MCF 10A (cell line): ENCODE measurements at regions not wholly inside any gene's neighbourhood (a gene's known extent, or its start where the extent isn't known, plus 50 kb on each side); places are given as distances from the start of the nearest gene placed in this dataset.

ENCODE experiments used
- BruUV-seq: library from RNA; stranded (reverse); fragments of 400-500 nt; replicated peaks from 2 replicates; lab custom pipeline; 2021; lab: Mats Ljungman, UMichigan
- CTCF ChIA-PET: fragments of 300-600 bp; sonication (Branson Sonifier 250); formaldehyde crosslinking; extraction: SDS; loops from one replicate; lab custom pipeline; 2021; ENCODE audit warnings: antibody characterized with exemption, inconsistent platforms; lab: Yijun Ruan, JAX
- POLR2A ChIA-PET: fragments of 300-600, 350-650 bp; sonication (Branson Sonifier 250); formaldehyde crosslinking; extraction: SDS; loops from one replicate; lab custom pipeline; 2020; ENCODE audit warnings: antibody characterized with exemption, inconsistent platforms; lab: Yijun Ruan, JAX
- DNase-seq: peaks from one replicate; pipeline ENCODE4 v3.0.0-alpha.2; 2018; ENCODE audit not compliant: unreplicated experiment
- H3K27ac Mint-ChIP-seq: one replicate; pipeline ENCODE4 v1.8.0; 2022; ENCODE audit warnings: mild to moderate bottlenecking, low read depth, mixed read lengths; ENCODE audit not compliant: unreplicated experiment
- H3K27me3 Mint-ChIP-seq: one replicate; pipeline ENCODE4 v1.8.0; 2022; ENCODE audit warnings: mixed read lengths; ENCODE audit not compliant: insufficient read depth, unreplicated experiment
- H3K36me3 Mint-ChIP-seq: one replicate; pipeline ENCODE4 v1.8.0; 2022; ENCODE audit warnings: mild to moderate bottlenecking, moderate library complexity, mixed read lengths; ENCODE audit not compliant: insufficient read depth, unreplicated experiment
- H3K4me1 Mint-ChIP-seq: one replicate; pipeline ENCODE4 v1.8.0; 2022; ENCODE audit warnings: mixed read lengths; ENCODE audit not compliant: insufficient read depth, unreplicated experiment
- H3K4me3 Mint-ChIP-seq: one replicate; pipeline ENCODE4 v1.8.0; 2022; ENCODE audit warnings: mild to moderate bottlenecking, moderate library complexity, mixed read lengths; ENCODE audit not compliant: unreplicated experiment
- H3K9me3 Mint-ChIP-seq: one replicate; pipeline ENCODE4 v1.8.0; 2022; ENCODE audit warnings: mixed read lengths; ENCODE audit not compliant: unreplicated experiment
- intact Hi-C: fragments of 100-400 bp; cut with micrococcal nuclease; formaldehyde crosslinking; loops from 2 replicates; pipeline ENCODE4 v1.14.1; 2022
- TF ChIP-seq, protein P1 (sequence below): fragments of 200-600 bp; IDR thresholded peaks from one replicate; pipeline ENCODE4 v1.8.0; 2022; ENCODE audit warnings: antibody characterized with exemption, mild to moderate bottlenecking; ENCODE audit not compliant: unreplicated experiment

DNA sequence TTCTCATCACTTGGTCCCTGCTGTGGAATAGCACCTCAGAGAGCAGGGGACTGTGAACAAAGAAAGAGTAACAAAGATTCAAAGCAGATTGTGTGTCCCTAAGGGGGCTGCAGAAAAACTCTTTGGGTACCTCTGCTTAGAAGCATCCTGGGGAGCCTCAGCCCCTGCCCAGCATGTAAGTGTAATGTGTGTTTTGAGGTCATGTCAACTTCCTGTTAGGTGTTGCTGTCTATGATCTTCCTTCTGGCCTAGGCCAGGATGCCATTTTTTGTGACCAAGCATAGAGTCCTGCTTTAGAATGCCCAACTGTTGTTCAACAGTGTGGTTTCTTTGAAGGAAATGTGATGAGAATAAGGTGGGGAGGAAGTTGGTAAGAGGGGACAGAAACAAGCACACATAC lies 77.1 kb upstream of the BCL6 start:
- TF ChIP-seq, protein P1, sequence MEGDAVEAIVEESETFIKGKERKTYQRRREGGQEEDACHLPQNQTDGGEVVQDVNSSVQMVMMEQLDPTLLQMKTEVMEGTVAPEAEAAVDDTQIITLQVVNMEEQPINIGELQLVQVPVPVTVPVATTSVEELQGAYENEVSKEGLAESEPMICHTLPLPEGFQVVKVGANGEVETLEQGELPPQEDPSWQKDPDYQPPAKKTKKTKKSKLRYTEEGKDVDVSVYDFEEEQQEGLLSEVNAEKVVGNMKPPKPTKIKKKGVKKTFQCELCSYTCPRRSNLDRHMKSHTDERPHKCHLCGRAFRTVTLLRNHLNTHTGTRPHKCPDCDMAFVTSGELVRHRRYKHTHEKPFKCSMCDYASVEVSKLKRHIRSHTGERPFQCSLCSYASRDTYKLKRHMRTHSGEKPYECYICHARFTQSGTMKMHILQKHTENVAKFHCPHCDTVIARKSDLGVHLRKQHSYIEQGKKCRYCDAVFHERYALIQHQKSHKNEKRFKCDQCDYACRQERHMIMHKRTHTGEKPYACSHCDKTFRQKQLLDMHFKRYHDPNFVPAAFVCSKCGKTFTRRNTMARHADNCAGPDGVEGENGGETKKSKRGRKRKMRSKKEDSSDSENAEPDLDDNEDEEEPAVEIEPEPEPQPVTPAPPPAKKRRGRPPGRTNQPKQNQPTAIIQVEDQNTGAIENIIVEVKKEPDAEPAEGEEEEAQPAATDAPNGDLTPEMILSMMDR: no peak
- ChIA-PET CTCF (interaction anchor here (0.6 kb wide), 1 partner anchor 206 kb away, joined by 3 read pairs; no protein-coding TSS in a partner anchor), POLR2A (no interaction called here)
- no peak overlapping the region for H3K27ac Mint-ChIP-seq
- no peak for DNase-seq
- no peaks in the 10 kb centered on the region for H3K27me3 Mint-ChIP-seq
- BruUV-seq: no TSS peak
- intact Hi-C loops: no loop called here
- no peaks in the 10 kb centered on the region for H3K9me3 Mint-ChIP-seq
- no peak overlapping the region for H3K4me3 Mint-ChIP-seq
- H3K36me3 Mint-ChIP-seq: no peaks in the 10 kb centered on the region
- H3K4me1 Mint-ChIP-seq: no peaks in the 10 kb centered on the region

- no peak overlapping the region for H3K27ac Mint-ChIP-seq
- ChIA-PET POLR2A (interaction anchor here (0.6 to 0.9 kb wide), 3 partner anchors 14 to 505 kb away, joined by 3 to 4 read pairs (median 3); no protein-coding TSS in a partner anchor), CTCF (no interaction called here)
- no peak overlapping the region for H3K4me3 Mint-ChIP-seq
- TF ChIP-seq, protein P1: no peak
- H3K36me3 Mint-ChIP-seq: no peaks in the 10 kb centered on the region
- H3K4me1 Mint-ChIP-seq: no peaks in the 10 kb centered on the region
- intact Hi-C loops: no loop called here
- no peaks in the 10 kb centered on the region for H3K27me3 Mint-ChIP-seq
- H3K9me3 Mint-ChIP-seq: no peaks in the 10 kb centered on the region
- BruUV-seq: no TSS peak
- DNase-seq: no peak
These were observed 78.5 kb upstream of the BCL6 start for GRCh38 chr3:187823746-187824145.

GRCh38 chr3:187827723-187828122 lies 82.5 kb upstream of the BCL6 start:
- ChIA-PET CTCF (interaction anchor here (0.6 kb wide), 1 partner anchor 233 kb away, joined by 3 read pairs; no protein-coding TSS in a partner anchor), POLR2A (interaction anchor here (0.7 kb wide), 1 partner anchor 86 kb away, joined by 3 read pairs; no protein-coding TSS in a partner anchor)
- intact Hi-C loops: no loop called here
- H3K36me3 Mint-ChIP-seq: no peaks in the 10 kb centered on the region
- H3K4me1 Mint-ChIP-seq: no peaks in the 10 kb centered on the region
- no peak for DNase-seq
- H3K27me3 Mint-ChIP-seq: no peaks in the 10 kb centered on the region
- no peak overlapping the region for H3K27ac Mint-ChIP-seq
- H3K4me3 Mint-ChIP-seq: no peak overlapping the region
- BruUV-seq: no TSS peak
- TF ChIP-seq, protein P1: no peak
- no peaks in the 10 kb centered on the region for H3K9me3 Mint-ChIP-seq

- BruUV-seq: no TSS peak
- H3K27me3 Mint-ChIP-seq: no peaks in the 10 kb centered on the region
- H3K4me3 Mint-ChIP-seq: no peak overlapping the region
- H3K4me1 Mint-ChIP-seq: no peaks in the 10 kb centered on the region
- intact Hi-C loops: no loop called here
- POLR2A ChIA-PET: interaction anchor here (0.6 to 1.3 kb wide), 4 partner anchors 8 to 1363 kb away, joined by 3 read pairs; no protein-coding TSS in a partner anchor
- TF ChIP-seq, protein P1: no peak
- H3K27ac Mint-ChIP-seq: no peak overlapping the region
- no peak for DNase-seq
- H3K9me3 Mint-ChIP-seq: no peaks in the 10 kb centered on the region
- H3K36me3 Mint-ChIP-seq: no peaks in the 10 kb centered on the region
- CTCF ChIA-PET: interaction anchor here (0.6 kb wide), 1 partner anchor 217 kb away, joined by 3 read pairs; no protein-coding TSS in a partner anchor
These were observed 83.5 kb upstream of the BCL6 start for GRCh38 chr3:187828579-187829452.
